ENCODE measurements at regions not wholly inside any gene's neighbourhood (a gene's known extent, or its start where the extent isn't known, plus 50 kb on each side); places are given as distances from the start of the nearest gene placed in this dataset.
"Not testable (repeated sequence)": the region's sequence is repeated elsewhere in the genome, so short reads cannot be mapped to it uniquely, and the experiment has no call there.

DNA sequence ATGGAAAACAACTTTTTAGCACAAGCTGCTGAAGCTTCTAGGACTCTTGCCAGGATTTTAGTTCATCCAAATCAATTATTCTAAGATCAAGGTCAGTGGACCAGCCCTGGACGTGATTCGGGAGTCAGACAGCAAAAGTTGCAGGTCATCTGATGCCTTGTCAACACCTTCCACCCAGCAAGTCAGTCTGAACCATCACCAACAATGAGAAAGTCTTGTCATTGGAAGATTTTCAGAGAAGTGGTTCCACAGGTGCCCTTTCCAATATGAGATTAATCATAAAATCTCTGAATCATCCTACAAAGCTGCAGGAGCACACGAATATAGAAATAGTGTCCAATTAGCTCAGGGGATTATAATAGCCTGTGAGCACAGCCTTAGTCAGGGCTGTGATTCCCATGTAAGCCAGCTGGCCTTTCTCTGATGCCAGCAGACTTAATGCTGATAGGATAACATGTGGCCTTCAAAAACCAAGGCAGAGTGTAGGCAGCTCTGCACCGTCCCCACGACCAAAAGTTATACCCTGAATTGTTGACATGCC is 445.0 kb upstream of the TRPC7 start:
- peak; percentile 37 for DNase-seq

DNA sequence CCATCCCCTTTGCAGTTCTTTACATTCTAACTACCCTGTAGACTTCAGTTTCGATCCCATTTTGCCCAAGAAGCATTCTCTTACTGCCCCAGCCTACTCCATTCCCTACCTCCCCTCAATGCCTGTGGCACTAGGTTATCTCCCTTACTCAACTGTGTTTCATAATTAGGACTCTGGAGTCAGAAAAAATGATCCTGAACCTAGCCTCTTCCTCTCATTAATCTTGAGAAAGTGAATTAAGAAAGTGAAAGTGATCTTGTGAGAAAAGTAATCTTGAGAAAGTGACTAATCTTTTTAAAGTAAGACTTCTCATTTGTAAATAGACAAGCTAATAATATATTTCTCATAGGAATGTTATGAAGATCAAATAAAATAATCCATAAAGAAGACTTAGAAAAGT is 444.0 kb upstream of the TRPC7 start:
- DNase-seq: no peak

DNA sequence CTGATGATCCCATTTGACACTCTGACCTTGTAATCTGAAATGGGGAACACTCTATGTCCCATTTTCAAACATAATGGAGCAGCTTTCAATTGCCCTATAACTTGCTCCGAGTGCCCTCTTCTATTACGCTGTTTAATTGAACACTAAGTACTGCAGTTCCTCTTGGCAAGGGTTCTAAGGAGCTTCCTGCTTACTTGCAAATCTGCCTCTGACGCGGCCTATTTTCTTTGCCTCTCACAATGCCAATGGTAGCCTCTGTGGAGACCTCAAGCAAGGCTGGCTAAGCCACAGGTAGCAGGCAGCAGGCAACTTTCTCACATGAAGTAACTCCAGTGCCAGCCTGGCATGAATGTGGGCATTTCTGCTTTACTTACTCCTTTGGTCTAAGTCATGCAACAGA is 443.4 kb upstream of the TRPC7 start:
- DNase-seq: no peak

DNA sequence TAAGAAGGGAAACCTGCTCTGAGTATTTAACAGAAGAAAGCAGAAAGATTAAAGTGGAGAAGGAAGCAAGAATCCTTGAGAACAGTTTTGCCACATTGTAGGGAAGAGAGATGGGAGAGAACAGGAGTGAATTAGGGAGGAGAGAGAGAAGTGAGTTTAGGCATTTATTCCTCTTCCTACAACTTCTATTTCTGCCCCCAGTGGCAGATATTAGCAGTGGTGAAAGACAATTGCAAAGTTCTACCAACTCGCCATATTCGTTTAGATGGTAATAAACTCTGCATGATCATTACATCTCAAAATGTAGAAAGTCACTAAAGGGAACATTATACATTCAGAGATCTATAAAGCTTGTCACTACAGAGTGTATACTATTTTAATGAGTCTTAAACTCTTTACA is 440.1 kb upstream of the TRPC7 start:
- no peak for DNase-seq

DNA sequence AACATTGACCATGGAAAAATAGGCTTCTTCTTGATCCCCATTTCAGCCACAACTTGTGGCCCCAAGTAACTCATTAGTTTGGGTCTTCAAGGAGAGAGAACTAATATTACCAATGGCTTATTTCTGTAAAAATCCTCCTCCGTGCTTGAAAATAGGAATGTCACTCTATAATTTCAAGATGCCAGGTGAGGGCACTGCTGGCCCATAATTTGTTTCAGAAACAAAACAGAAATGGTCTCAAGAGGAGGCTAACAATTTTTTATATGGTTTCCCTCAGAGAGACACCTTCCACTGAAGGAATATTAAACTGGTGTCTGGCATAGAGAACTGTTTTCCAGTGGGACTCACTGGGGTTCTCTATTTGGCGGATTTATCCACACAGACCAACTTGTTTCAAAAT is 437.0 kb upstream of the TRPC7 start:
- no peak for DNase-seq

DNA sequence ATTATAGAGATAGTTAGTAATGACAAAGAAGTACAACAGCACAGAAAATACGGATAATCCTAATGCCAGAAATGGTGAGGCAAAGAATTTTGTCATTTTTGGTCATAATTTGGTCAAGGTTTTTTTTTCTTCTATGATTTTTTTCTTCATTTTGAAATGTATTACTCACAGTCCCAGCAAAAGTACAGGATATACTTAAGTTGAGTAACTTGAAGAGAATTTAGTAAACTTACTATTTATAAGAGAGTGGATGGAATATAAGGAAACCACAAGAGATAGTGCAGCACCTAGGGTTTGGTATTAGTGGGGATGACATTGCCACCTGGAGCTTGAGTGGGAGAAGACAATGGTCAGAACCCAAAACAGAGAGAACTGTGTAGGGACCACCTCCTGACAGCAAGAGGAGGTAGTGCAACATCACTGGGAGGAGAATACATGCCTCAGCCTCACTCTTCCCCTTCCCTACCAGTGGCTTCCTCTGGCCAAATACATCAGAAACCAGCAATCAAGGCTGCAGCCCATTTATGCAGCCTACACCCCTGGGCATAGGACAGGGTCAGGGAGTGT is 434.5 kb upstream of the TRPC7 start:
- no peak for DNase-seq

GRCh38 chr5:136793300-136793699 is 428.0 kb upstream of the TRPC7 start:
- DNase-seq: no peak

GRCh38 chr5:136781464-136781863 is 416.1 kb upstream of the TRPC7 start:
- no peak for DNase-seq

GRCh38 chr5:136780518-136780917 is 415.2 kb upstream of the TRPC7 start:
- DNase-seq: no peak

- no peak for DNase-seq
Observed at GRCh38 chr5:136776022-136776927, 410.9 kb upstream of the TRPC7 start.

DNA sequence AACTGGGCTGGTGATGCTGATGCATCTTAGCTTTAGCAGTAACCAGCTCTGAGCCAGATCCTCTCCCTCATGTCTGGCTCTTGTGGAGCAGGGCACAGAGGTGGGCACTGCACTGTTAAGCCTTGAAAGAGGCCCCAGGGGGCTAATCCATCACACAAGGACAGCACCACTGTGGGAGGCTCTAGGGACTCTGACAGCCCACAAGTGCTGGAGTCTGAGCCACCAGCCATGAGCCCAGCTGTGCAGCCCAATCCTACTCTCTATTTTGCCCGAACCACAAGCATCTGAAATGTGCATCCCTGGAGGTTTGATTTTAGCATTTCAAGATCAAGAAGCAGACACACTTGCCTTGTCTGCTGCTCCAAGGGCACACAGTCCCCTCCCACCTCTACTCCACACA is 407.1 kb upstream of the TRPC7 start:
- DNase-seq: no peak

GRCh38 chr5:136769900-136770684 is 404.7 kb upstream of the TRPC7 start:
- DNase-seq: peak; percentile 74

DNA sequence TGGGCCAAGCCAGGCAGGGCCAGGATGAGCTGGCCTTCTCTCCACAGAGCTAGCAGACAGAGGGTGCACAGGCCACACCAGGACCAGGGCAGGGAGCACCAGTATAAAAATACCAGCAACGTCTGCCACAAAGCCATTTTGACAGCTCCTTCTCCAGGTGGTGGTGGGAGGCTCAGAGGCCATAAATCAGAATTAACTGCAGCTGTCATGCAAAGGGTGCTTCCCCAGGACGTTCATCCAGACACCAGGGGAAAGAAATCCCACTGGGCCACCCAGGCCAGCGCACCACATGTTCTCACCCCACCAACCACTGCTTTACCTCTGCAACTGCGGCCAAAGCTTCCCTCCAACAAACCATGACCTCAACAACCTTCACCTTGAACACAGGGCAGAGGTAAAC is 403.7 kb upstream of the TRPC7 start:
- no peak for DNase-seq

DNA sequence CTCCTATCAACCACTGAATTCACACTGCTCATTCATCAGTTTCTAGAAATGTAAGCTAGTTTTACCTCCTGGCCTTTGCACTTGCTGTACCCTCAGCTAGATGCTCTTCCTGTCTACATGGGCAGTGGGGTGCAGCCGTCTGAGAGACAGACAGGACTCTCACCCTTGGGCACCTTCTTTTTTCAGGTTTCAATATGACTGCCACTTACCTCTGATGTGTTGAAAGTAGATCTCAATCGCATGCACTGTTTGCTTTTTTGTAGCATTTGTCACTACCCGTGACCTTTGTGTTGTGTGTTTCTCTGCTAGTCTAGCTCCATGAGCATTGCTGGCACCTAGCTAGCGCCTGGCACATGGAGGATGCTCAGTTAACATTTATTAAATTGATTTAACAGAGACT is 403.1 kb upstream of the TRPC7 start:
- DNase-seq: no peak

GRCh38 chr5:136766456-136766855 is 401.1 kb upstream of the TRPC7 start:
- DNase-seq: no peak

GRCh38 chr5:136764601-136765000 is 399.3 kb upstream of the TRPC7 start:
- no peak for DNase-seq

DNA sequence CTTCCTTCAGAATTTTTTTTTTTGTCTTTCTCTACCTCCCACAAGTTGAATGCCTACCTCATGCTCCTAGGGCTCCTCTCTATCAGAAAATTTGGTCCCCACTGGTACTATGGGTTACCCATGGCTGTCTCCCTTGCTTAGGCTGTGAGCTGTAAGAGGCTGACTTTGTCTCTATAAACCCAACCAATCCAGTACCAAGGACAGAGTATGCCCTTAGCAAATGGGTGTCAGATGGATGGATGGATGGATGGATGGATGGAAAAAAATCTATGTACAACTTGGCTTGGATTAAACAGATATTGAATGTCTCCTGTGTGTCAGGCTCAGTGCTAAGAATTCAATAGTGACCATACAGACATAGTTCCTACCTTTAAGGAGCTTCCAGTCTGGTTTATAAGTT is 398.2 kb upstream of the TRPC7 start:
- no peak for DNase-seq

DNA sequence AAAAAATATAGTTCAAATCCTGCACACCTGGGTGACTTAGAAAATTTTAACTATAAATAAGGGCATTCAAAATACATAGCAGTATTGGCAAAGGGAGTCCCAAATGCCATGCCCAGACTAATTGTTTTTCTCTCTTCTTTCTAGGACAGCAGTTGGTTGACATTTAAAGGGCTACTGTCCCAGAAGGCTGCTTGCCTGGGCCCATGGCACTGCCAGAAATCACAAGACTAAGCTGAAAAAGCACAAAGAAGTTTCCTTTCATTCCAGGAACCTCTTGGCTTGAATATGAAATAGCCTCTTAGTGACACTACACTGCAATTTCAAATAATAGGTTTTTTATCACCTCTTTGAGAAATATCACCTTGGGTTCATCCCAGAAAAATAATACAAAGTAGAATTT is 388.9 kb upstream of the TRPC7 start:
- no peak for DNase-seq

DNA sequence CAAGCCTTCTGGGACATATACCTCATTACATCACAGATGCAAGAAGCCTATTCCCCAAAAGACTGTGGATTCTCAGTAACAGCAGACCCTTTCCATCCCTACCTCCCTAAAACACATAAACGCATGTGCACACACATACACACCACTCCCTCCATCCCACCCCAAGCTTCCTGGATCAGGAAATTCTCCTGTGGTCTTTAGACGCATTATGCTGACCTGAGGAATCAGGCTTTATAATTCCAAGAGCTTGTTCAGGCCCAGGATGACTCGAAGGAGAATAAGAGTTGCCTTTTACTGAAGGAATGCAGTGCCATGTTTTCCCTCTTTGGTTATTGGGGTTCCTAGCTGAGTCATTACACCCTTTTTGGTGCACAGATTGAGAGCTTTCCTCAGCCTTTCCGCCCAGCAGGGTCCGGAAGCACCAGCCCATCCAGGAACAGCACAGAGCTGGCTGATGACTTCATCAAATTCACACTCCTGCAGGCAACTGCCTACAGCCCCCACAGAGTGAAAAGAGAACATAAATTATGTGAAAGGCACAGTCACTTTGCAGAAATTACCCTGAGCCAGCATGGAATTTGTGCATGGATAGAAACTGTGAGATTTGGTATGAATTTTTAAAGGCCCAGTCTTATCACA is 385.0 kb upstream of the TRPC7 start:
- no peak for DNase-seq

DNA sequence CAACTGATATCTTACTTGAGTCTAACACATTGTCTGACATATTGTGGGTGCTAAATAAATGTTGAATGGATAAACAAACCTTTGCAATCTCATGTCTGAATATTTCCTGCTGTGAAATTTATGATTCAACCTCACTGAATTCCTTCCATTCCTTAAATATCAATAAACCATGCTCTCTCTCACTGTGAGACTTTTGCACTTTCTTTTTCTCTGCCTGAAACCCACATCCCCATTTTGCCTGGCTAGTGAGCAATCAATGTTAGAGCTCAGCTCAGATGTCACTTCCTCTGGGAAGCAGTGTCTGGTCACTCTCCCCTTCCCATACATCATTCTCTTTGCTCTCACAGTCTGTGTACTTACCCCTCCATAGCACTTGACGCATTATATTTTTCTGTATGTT is 383.7 kb upstream of the TRPC7 start:
- DNase-seq: no peak

DNA sequence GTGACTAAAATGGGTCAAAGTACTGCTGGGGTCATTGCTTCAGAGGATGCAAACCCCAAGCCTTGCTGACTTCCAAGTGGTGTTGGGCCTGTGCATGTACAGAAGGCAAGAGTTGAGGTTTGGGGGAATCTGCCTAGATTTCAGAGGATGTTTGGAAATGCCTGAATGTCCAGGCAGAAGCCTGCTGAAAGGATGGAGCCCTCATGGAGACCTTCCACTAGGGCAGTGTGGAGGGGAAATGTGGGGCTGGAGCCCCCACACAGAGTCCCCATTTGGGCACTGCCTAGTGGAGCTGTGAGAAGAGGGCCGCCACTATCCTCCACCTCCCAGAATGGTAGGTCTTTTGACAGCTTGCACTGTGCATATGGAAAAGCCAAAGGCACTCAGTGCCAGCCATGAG is 377.7 kb upstream of the TRPC7 start:
- no peak for DNase-seq

DNA sequence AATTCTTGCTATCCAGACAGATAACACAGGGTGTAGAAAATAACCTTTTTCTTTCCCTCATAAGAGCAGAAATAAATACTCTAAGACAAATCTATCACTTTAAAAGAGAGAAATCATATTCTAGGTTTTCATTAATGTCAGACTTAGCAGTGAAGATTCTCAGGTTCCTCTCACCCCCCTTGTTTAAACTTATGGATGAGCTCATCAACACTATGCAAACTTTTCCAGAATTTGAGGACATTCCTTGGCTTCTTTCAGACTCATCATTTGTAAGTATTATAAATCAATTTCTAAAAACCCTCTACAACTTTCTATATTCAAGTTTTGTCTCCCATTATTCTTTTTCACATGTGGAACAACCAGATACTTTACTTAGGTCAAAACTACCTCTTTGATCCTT is 374.9 kb upstream of the TRPC7 start:
- DNase-seq: no peak

DNA sequence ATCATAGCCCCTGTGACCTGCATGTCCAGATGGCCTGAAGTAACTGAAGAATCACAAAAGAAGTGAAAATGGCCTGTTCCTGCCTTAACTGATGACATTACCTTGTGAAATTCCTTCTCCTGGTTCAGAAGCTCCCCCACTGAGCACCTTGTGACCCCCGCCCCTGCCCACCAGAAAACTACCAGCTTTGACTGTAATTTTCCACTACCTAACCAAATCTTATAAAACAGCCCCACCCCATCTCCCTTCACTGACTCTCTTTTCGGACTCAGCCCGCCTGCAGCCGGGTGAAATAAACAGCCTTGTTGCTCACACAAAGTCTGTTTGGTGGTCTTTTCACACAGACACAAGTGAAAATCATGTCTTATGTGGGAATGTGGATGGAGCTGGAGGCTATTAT is 373.9 kb upstream of the TRPC7 start:
- DNase-seq: not testable (repeated sequence)

Measured in right hindlimb (tissue), 1 donor.